ENCODE measurements at regions not wholly inside any gene's neighbourhood (a gene's known extent, or its start where the extent isn't known, plus 50 kb on each side); places are given as distances from the start of the nearest gene placed in this dataset.

- ATAC-seq = no peak
- DNase-seq = no peak
- no peak overlapping the region for H3K27ac ChIP-seq
- intact Hi-C loops (cut with DNase I) = no loop called here
- H3K27me3 ChIP-seq = no peaks in the 10 kb centered on the region
- WGBS, 2 donors = 89 to 97% methylated on average over 2 of the region's 2 CpGs
- TF ChIP-seq, protein P1, sequence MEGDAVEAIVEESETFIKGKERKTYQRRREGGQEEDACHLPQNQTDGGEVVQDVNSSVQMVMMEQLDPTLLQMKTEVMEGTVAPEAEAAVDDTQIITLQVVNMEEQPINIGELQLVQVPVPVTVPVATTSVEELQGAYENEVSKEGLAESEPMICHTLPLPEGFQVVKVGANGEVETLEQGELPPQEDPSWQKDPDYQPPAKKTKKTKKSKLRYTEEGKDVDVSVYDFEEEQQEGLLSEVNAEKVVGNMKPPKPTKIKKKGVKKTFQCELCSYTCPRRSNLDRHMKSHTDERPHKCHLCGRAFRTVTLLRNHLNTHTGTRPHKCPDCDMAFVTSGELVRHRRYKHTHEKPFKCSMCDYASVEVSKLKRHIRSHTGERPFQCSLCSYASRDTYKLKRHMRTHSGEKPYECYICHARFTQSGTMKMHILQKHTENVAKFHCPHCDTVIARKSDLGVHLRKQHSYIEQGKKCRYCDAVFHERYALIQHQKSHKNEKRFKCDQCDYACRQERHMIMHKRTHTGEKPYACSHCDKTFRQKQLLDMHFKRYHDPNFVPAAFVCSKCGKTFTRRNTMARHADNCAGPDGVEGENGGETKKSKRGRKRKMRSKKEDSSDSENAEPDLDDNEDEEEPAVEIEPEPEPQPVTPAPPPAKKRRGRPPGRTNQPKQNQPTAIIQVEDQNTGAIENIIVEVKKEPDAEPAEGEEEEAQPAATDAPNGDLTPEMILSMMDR (IDR thresholded peaks at IDR 0.05) = no peak
- no peaks in the 10 kb centered on the region for H3K9me3 ChIP-seq
- FAIRE-seq = no peak
- H3K4me3 ChIP-seq = no peak overlapping the region
- H3K4me1 ChIP-seq = no peaks in the 10 kb centered on the region
- H3K36me3 ChIP-seq = no peaks in the 10 kb centered on the region
Measured at GRCh38 chr2:144147356-144147755, 372.6 kb downstream of the ZEB2 start.

DNA sequence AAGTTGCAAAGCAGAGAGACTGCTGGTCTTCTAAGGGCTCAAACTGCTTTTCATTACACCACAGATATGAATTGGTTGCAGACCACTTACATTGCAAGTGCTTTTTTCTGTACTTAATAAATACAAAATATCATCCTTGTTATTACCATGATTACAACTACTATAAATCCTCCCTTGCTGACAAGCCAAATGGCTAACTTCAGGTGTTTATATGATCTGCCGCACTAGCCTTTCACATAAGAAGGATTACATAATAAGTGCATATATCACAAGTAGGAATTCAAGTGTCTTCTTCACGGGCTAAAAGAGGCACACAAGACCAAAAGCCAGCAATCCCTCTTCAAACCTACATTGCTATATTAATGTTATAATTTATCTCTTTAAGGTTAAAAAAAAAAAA is 373.0 kb downstream of the ZEB2 start:
- H3K27ac ChIP-seq = no peak overlapping the region
- no peaks in the 10 kb centered on the region for H3K9me3 ChIP-seq
- H3K4me3 ChIP-seq = no peak overlapping the region
- no peaks in the 10 kb centered on the region for H3K36me3 ChIP-seq
- FAIRE-seq = no peak
- DNase-seq = no peak
- 93% methylated on average over 2 of the region's 2 CpGs for WGBS, 2 donors
- no peak for ATAC-seq
- no peaks in the 10 kb centered on the region for H3K4me1 ChIP-seq
- no peaks in the 10 kb centered on the region for H3K27me3 ChIP-seq
- intact Hi-C loops (cut with DNase I) = no loop called here
- TF ChIP-seq, protein P1 (IDR thresholded peaks at IDR 0.05) = no peak

DNA sequence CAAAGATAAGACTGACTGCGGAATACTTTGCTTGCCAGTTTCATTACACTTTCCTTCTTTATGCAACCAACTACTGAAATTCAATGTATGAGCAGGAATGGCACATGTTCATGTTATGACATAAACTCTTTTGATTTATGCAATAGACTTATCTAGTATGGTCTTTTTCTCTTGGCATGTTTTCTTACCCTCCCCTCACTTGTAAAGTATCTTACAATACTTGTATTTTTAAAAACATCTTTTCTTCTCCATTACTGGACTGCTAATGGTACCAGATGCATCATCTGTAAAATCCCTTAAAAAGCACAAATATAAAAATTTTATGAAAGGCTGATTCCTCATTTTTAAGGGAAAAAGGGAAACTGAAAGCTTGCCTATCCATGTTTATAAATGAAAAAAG is 373.8 kb downstream of the ZEB2 start:
- H3K4me1 ChIP-seq = no peaks in the 10 kb centered on the region
- DNase-seq (no peak), FAIRE-seq (no peak), ATAC-seq (no peak)
- 32 to 38% methylated on average over 1 of the region's 1 CpG for WGBS, 2 donors
- no peak overlapping the region for H3K27ac ChIP-seq
- intact Hi-C loops (cut with DNase I) = no loop called here
- TF ChIP-seq, protein P1 (IDR thresholded peaks at IDR 0.05) = no peak
- H3K36me3 ChIP-seq = no peaks in the 10 kb centered on the region
- no peaks in the 10 kb centered on the region for H3K27me3 ChIP-seq
- H3K4me3 ChIP-seq = no peak overlapping the region
- no peaks in the 10 kb centered on the region for H3K9me3 ChIP-seq

DNA sequence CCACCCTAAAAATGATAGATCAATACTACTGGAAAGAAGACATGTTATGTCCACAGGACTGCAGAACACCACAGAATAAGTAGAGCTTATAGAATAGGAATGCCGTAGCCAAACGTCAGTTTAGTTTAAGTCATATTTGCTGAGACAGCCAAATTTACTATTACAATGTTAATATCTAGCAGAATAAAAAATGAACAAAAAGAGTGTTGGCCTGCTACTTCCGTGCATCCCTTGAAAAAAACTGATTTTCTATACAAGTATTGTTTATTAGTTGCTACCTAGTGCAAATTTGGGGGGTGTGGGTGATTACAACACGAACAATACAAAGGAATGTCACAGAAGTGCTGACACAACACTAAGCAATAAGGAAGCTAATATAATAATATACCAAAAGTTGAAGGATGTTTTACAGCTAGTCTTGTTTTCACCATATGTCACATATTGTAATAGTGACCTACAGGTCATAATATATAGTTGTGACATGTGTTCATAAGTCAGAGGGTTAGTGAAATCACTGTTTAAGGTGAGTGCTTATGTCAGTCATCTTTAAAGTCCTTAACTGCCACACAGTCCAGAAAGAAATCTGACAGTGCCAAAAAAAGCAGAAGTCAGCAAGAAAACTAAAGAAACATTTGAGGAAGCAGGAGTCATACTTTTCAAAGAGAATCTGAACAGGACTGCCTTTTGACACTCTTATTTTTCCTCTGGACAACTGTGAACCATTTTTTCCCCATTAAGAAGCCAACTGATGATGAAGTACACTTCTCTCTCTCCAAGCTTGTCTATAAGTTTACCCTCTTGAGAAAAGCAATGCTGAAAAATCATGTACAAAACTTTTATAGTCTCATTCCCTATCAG is 376.4 kb downstream of the ZEB2 start:
- TF ChIP-seq, protein P1 (IDR thresholded peaks at IDR 0.05) = no peak
- no peaks in the 10 kb centered on the region for H3K27me3 ChIP-seq
- no peak for DNase-seq
- H3K27ac ChIP-seq = no peak overlapping the region
- H3K4me3 ChIP-seq = no peak overlapping the region
- WGBS, 2 donors = 91 to 93% methylated on average over 4 of the region's 4 CpGs
- no peaks in the 10 kb centered on the region for H3K9me3 ChIP-seq
- no peaks in the 10 kb centered on the region for H3K36me3 ChIP-seq
- ATAC-seq = peak in 2 of 4 donors; percentile 57 to 61
- FAIRE-seq = no peak
- intact Hi-C loops (cut with DNase I) = no loop called here
- no peaks in the 10 kb centered on the region for H3K4me1 ChIP-seq

DNA sequence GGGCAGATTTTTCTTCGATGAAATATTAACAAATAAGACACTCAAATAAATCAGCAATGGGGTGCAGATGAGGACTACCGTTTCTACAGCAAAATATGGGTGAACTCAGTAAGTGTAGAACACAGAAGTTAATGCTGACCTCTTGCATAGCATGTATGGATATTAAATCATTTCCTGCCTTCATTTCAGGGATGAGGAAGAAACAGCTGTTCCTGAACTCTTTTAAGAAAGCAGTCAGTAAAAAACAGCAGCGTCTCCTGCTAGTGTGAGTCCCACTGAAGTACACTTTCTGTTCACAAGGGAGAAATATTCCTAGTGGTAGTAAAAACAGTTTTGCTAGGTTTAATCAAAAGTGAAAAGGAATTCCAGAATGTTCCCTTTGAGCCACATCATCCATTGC is 379.0 kb downstream of the ZEB2 start:
- ATAC-seq (no peak), DNase-seq (no peak), FAIRE-seq (no peak)
- intact Hi-C loops (cut with DNase I) = no loop called here
- no peaks in the 10 kb centered on the region for H3K27me3 ChIP-seq
- H3K36me3 ChIP-seq = no peaks in the 10 kb centered on the region
- WGBS, 2 donors = 89 to 94% methylated on average over 3 of the region's 3 CpGs
- H3K4me1 ChIP-seq = no peaks in the 10 kb centered on the region
- no peak overlapping the region for H3K4me3 ChIP-seq
- no peaks in the 10 kb centered on the region for H3K9me3 ChIP-seq
- TF ChIP-seq, protein P1 (IDR thresholded peaks at IDR 0.05) = no peak
- no peak overlapping the region for H3K27ac ChIP-seq

Data from pancreas (tissue), 10 donors.